ENCODE measurements at regions not wholly inside any gene's neighbourhood (a gene's known extent, or its start where the extent isn't known, plus 50 kb on each side); places are given as distances from the start of the nearest gene placed in this dataset.

DNA sequence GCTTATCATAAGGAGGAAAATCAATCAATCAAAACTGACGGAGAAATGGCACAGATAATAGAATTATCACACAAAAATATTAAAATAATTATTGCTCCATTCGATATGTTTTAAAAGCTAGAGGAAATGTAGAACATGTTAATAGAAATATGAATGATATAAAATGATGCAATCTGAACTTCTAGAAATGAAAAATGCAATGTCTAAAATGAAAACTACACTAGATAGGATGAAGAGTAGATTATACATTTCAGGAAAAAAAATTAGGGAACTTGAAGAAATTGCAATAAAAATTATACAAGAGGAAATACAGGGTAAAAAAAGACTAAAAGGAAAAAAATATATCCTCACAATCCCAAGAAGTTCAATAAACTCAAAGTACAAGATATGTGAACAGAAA is 80.2 kb upstream of the TP63 start:
- TF ChIP-seq, protein P1, sequence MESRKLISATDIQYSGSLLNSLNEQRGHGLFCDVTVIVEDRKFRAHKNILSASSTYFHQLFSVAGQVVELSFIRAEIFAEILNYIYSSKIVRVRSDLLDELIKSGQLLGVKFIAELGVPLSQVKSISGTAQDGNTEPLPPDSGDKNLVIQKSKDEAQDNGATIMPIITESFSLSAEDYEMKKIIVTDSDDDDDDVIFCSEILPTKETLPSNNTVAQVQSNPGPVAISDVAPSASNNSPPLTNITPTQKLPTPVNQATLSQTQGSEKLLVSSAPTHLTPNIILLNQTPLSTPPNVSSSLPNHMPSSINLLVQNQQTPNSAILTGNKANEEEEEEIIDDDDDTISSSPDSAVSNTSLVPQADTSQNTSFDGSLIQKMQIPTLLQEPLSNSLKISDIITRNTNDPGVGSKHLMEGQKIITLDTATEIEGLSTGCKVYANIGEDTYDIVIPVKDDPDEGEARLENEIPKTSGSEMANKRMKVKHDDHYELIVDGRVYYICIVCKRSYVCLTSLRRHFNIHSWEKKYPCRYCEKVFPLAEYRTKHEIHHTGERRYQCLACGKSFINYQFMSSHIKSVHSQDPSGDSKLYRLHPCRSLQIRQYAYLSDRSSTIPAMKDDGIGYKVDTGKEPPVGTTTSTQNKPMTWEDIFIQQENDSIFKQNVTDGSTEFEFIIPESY (IDR thresholded peaks at IDR 0.05) = no peak
- TF ChIP-seq CTCF (IDR thresholded peaks at IDR 0.05; ENCODE audit: low read depth, low read length, missing input control) = no peak
- TF ChIP-seq EGR1 (IDR thresholded peaks at IDR 0.05; ENCODE audit: low read depth in 2 of 2) = no peak
- no peak for TF ChIP-seq NR2F2 (IDR thresholded peaks at IDR 0.05)
- TF ChIP-seq TAF1 (conservative IDR thresholded peaks at IDR 0.05) = no peak
- TF ChIP-seq, protein P2, sequence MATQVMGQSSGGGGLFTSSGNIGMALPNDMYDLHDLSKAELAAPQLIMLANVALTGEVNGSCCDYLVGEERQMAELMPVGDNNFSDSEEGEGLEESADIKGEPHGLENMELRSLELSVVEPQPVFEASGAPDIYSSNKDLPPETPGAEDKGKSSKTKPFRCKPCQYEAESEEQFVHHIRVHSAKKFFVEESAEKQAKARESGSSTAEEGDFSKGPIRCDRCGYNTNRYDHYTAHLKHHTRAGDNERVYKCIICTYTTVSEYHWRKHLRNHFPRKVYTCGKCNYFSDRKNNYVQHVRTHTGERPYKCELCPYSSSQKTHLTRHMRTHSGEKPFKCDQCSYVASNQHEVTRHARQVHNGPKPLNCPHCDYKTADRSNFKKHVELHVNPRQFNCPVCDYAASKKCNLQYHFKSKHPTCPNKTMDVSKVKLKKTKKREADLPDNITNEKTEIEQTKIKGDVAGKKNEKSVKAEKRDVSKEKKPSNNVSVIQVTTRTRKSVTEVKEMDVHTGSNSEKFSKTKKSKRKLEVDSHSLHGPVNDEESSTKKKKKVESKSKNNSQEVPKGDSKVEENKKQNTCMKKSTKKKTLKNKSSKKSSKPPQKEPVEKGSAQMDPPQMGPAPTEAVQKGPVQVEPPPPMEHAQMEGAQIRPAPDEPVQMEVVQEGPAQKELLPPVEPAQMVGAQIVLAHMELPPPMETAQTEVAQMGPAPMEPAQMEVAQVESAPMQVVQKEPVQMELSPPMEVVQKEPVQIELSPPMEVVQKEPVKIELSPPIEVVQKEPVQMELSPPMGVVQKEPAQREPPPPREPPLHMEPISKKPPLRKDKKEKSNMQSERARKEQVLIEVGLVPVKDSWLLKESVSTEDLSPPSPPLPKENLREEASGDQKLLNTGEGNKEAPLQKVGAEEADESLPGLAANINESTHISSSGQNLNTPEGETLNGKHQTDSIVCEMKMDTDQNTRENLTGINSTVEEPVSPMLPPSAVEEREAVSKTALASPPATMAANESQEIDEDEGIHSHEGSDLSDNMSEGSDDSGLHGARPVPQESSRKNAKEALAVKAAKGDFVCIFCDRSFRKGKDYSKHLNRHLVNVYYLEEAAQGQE (IDR thresholded peaks at IDR 0.05) = no peak
- no peak for TF ChIP-seq GABPA (IDR thresholded peaks at IDR 0.05 in 1 of 2, conservative IDR thresholded peaks at IDR 0.05 in 1 of 2)
- TF ChIP-seq HNF4G (IDR thresholded peaks at IDR 0.05) = no peak
- TF ChIP-seq RAD21 (IDR thresholded peaks at IDR 0.05) = no peak
- TF ChIP-seq FOXA1 (IDR thresholded peaks at IDR 0.05) = no peak
- TF ChIP-seq, protein P3, sequence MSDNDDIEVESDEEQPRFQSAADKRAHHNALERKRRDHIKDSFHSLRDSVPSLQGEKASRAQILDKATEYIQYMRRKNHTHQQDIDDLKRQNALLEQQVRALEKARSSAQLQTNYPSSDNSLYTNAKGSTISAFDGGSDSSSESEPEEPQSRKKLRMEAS (IDR thresholded peaks at IDR 0.05) = no peak
- no peak for TF ChIP-seq HNF4A (conservative IDR thresholded peaks at IDR 0.05)
- no peak for TF ChIP-seq ATF3 (IDR thresholded peaks at IDR 0.05)
- TF ChIP-seq JUND (IDR thresholded peaks at IDR 0.05) = no peak
- no peak for TF ChIP-seq YY1 (IDR thresholded peaks at IDR 0.05)
- TF ChIP-seq SP1 (IDR thresholded peaks at IDR 0.05) = no peak
- TF ChIP-seq FOXA2 (IDR thresholded peaks at IDR 0.05) = no peak
- WGBS = 48% methylated on average over 2 of the region's 2 CpGs
- H3K4me1 ChIP-seq (ENCODE audit: control insufficient read depth in 4 of 4, insufficient read depth in 4 of 4, low read length in 3 of 4) = peaks cover 0 to 6% (median 3%) of the 10 kb centered on the region in 4 donors
- no peak overlapping the region for H3K27ac ChIP-seq (ENCODE audit: low read depth in 1 of 2, low read length in 2 of 2)
- no peak overlapping the region for H3K9ac ChIP-seq (ENCODE audit: low read depth in 1 of 2, low read length in 2 of 2)
- no peak for DNase-seq (ENCODE audit: low spot score)
- no peaks in the 10 kb centered on the region for H3K36me3 ChIP-seq (ENCODE audit: control insufficient read depth in 4 of 4, insufficient read depth in 3 of 4, low read depth in 1 of 4, low read length in 3 of 4)
- no peaks in the 10 kb centered on the region for H3K27me3 ChIP-seq (ENCODE audit: control insufficient read depth in 4 of 4, insufficient read depth in 4 of 4, low read length in 3 of 4)
- peaks cover 0 to 8% (median 2%) of the 10 kb centered on the region in 4 donors for H3K9me3 ChIP-seq (ENCODE audit: control insufficient read depth in 4 of 4, low read length in 3 of 4)
- no peak overlapping the region for H3K4me3 ChIP-seq (ENCODE audit: low read depth in 1 of 3, low read length in 3 of 3)

All from liver (tissue), 8 donors.